ENCODE measurements at regions not wholly inside any gene's neighbourhood (a gene's known extent, or its start where the extent isn't known, plus 50 kb on each side); places are given as distances from the start of the nearest gene placed in this dataset.

- Histone ChIP-seq H3K27ac (ENCODE audit: insufficient read length, low read depth, low read length) (no peak overlapping the region), H3K18ac (ENCODE audit: insufficient read length, low read depth, low read length) (no peak overlapping the region), H3K9me3 (ENCODE audit: control insufficient read depth, low read depth, low read length) (no peaks in the 10 kb centered on the region), H2BK120ac (ENCODE audit: low read depth, low read length, poor library complexity, severe bottlenecking) (no peak overlapping the region), H4K20me1 (ENCODE audit: control insufficient read depth, insufficient read depth, insufficient read length) (no peaks in the 10 kb centered on the region), H4K5ac (ENCODE audit: insufficient read length, low read depth, low read length) (no peak overlapping the region), H3K23ac (ENCODE audit: insufficient read length, low read depth, low read length) (no peak overlapping the region), H3K9ac (ENCODE audit: extremely low read depth, insufficient read length, low read length) (no peak overlapping the region), H3K56ac (ENCODE audit: insufficient read length, low read depth, low read length) (no peak overlapping the region), H4K91ac (ENCODE audit: insufficient read length, low read depth, low read length) (no peak overlapping the region), H2BK5ac (ENCODE audit: insufficient read length, low read length) (no peak overlapping the region), H3K23me2 (ENCODE audit: insufficient read length, low read depth, low read length, poor library complexity, severe bottlenecking) (no peaks in the 10 kb centered on the region), H3T11ph (ENCODE audit: low read length) (no peak overlapping the region), H4K8ac (replicated peaks; ENCODE audit: insufficient read length, low read depth, low read length) (no peak overlapping the region), H2BK20ac (ENCODE audit: low read depth, low read length, poor library complexity, severe bottlenecking) (no peak overlapping the region), H3K79me1 (ENCODE audit: insufficient read depth, low read depth, low read length, poor library complexity, severe bottlenecking) (no peaks in the 10 kb centered on the region), H3K14ac (ENCODE audit: insufficient read depth, low read length) (no peak overlapping the region), H2BK15ac (ENCODE audit: low read depth, low read length) (no peak overlapping the region), H3K4me2 (ENCODE audit: insufficient read depth, insufficient read length, low read length) (no peak overlapping the region), H3K4ac (ENCODE audit: low read depth, low read length) (no peak overlapping the region), H3K79me2 (ENCODE audit: insufficient read depth, low read length) (no peaks in the 10 kb centered on the region), H3K4me1 (ENCODE audit: insufficient read depth, low read length) (0 out of 2 replicates have a peak, but pooled peaks cover 5% of the 10 kb centered on the region), H2AFZ (ENCODE audit: low read length) (no peak overlapping the region), H3K27me3 (ENCODE audit: insufficient read depth, low read length) (no peaks in the 10 kb centered on the region), H2BK12ac (ENCODE audit: insufficient read length, low read depth, low read length) (no peak overlapping the region), H2AK5ac (ENCODE audit: insufficient read length, low read length) (no peak overlapping the region)
- DNase-seq = no peak
- Mint-ChIP-seq H3K9me3 (peaks cover 2 to 3% of the 10 kb centered on the region in 2 experiments; a peak in 1 of 5 replicates), H3K36me3 (ENCODE audit: insufficient read depth in 1 of 3, low read depth in 3 of 3) (peaks cover 0 to 7% (median 2%) of the 10 kb centered on the region in 3 experiments; a peak in 2 of 7 replicates), H3K27ac (no peak overlapping the region), H3K4me3 (no peak overlapping the region), H3K27me3 (ENCODE audit: low read depth) (no peaks in the 10 kb centered on the region), H3K4me1 (peaks cover 7 to 10% of the 10 kb centered on the region in 2 experiments)
- TF ChIP-seq CTCF (conservative IDR thresholded peaks at IDR 0.05) = no peak
These were observed 221.6 kb downstream of the RAD51AP2 start for GRCh38 chr2:17296686-17297085.

Data from H9 (cell line).